ENCODE measurements at regions not wholly inside any gene's neighbourhood (a gene's known extent, or its start where the extent isn't known, plus 50 kb on each side); places are given as distances from the start of the nearest gene placed in this dataset.
A peak's percentile ranks its signal among the peaks of the same experiment; 100 is the strongest.
"Not testable (repeated sequence)": the region's sequence is repeated elsewhere in the genome, so short reads cannot be mapped to it uniquely, and the experiment has no call there.

GRCh38 chrX:98141466-98141865 lies 1257.8 kb downstream of the RPA4 start:
- no peaks in the 10 kb centered on the region for H3K9me3 ChIP-seq (ENCODE audit: control insufficient read depth, insufficient read depth, low read length)
- H3K9ac ChIP-seq (ENCODE audit: low read depth, low read length) = no peak overlapping the region
- no peaks in the 10 kb centered on the region for H3K36me3 ChIP-seq (ENCODE audit: control insufficient read depth, insufficient read depth, low read length)
- peaks cover 36% of the 10 kb centered on the region for H3K4me1 ChIP-seq (ENCODE audit: control insufficient read depth, insufficient read depth, low read length)
- no peaks in the 10 kb centered on the region for H3K27me3 ChIP-seq (ENCODE audit: control insufficient read depth, insufficient read depth, low read length)
- H3K27ac ChIP-seq (ENCODE audit: low read depth, low read length) = peak overlapping the region; percentile 74
- H3K4me3 ChIP-seq (ENCODE audit: low read depth, low read length) = 0 out of 2 replicates have a peak overlapping the region, but pooled peaks have one; percentile 1

GRCh38 chrX:98191003-98191402 lies 1307.3 kb downstream of the RPA4 start:
- H3K9ac ChIP-seq (ENCODE audit: low read depth, low read length) = no peak overlapping the region
- no peaks in the 10 kb centered on the region for H3K27me3 ChIP-seq (ENCODE audit: control insufficient read depth, insufficient read depth, low read length)
- no peak overlapping the region for H3K27ac ChIP-seq (ENCODE audit: low read depth, low read length)
- H3K4me3 ChIP-seq (ENCODE audit: low read depth, low read length) = no peak overlapping the region
- no peaks in the 10 kb centered on the region for H3K9me3 ChIP-seq (ENCODE audit: control insufficient read depth, insufficient read depth, low read length)
- peaks cover 19% of the 10 kb centered on the region; the same call in 1 of the 2 replicates for H3K4me1 ChIP-seq (ENCODE audit: control insufficient read depth, insufficient read depth, low read length)
- no peaks in the 10 kb centered on the region for H3K36me3 ChIP-seq (ENCODE audit: control insufficient read depth, insufficient read depth, low read length)

- Histone ChIP-seq H3K4me1 (ENCODE audit: control insufficient read depth, insufficient read depth, low read length) (peaks cover 20% of the 10 kb centered on the region; the same call in 1 of the 2 replicates), H3K27ac (ENCODE audit: low read depth, low read length) (no peak overlapping the region), H3K9me3 (ENCODE audit: control insufficient read depth, insufficient read depth, low read length) (no peaks in the 10 kb centered on the region), H3K9ac (ENCODE audit: low read depth, low read length) (no peak overlapping the region), H3K36me3 (ENCODE audit: control insufficient read depth, insufficient read depth, low read length) (no peaks in the 10 kb centered on the region), H3K4me3 (ENCODE audit: low read depth, low read length) (no peak overlapping the region), H3K27me3 (ENCODE audit: control insufficient read depth, insufficient read depth, low read length) (no peaks in the 10 kb centered on the region)
Measured at GRCh38 chrX:98194036-98194435, 1310.3 kb downstream of the RPA4 start.

- no peaks in the 10 kb centered on the region for H3K9me3 ChIP-seq (ENCODE audit: control insufficient read depth, insufficient read depth, low read length)
- H3K9ac ChIP-seq (ENCODE audit: low read depth, low read length) = no peak overlapping the region
- no peaks in the 10 kb centered on the region for H3K27me3 ChIP-seq (ENCODE audit: control insufficient read depth, insufficient read depth, low read length)
- H3K36me3 ChIP-seq (ENCODE audit: control insufficient read depth, insufficient read depth, low read length) = no peaks in the 10 kb centered on the region
- H3K4me1 ChIP-seq (ENCODE audit: control insufficient read depth, insufficient read depth, low read length) = peaks cover 5% of the 10 kb centered on the region
- no peak overlapping the region for H3K4me3 ChIP-seq (ENCODE audit: low read depth, low read length)
- no peak overlapping the region for H3K27ac ChIP-seq (ENCODE audit: low read depth, low read length)
Measured at GRCh38 chrX:98203800-98204199, 1320.1 kb downstream of the RPA4 start.

- Histone ChIP-seq H3K9ac (ENCODE audit: low read depth, low read length) (no peak overlapping the region), H3K27me3 (ENCODE audit: control insufficient read depth, insufficient read depth, low read length) (no peaks in the 10 kb centered on the region), H3K4me1 (ENCODE audit: control insufficient read depth, insufficient read depth, low read length) (peaks cover 5% of the 10 kb centered on the region), H3K4me3 (ENCODE audit: low read depth, low read length) (no peak overlapping the region), H3K27ac (ENCODE audit: low read depth, low read length) (no peak overlapping the region), H3K36me3 (ENCODE audit: control insufficient read depth, insufficient read depth, low read length) (no peaks in the 10 kb centered on the region), H3K9me3 (ENCODE audit: control insufficient read depth, insufficient read depth, low read length) (no peaks in the 10 kb centered on the region)
Measured at GRCh38 chrX:98207947-98208346, 1324.2 kb downstream of the RPA4 start.

- Histone ChIP-seq H3K4me1 (ENCODE audit: control insufficient read depth, insufficient read depth, low read length) (peaks cover 14% of the 10 kb centered on the region), H3K27ac (ENCODE audit: low read depth, low read length) (no peak overlapping the region), H3K36me3 (ENCODE audit: control insufficient read depth, insufficient read depth, low read length) (no peaks in the 10 kb centered on the region), H3K9me3 (ENCODE audit: control insufficient read depth, insufficient read depth, low read length) (no peaks in the 10 kb centered on the region), H3K27me3 (ENCODE audit: control insufficient read depth, insufficient read depth, low read length) (no peaks in the 10 kb centered on the region), H3K9ac (ENCODE audit: low read depth, low read length) (no peak overlapping the region), H3K4me3 (ENCODE audit: low read depth, low read length) (no peak overlapping the region)
Measured at GRCh38 chrX:98231003-98231402, 1347.3 kb downstream of the RPA4 start.

GRCh38 chrX:98240061-98240460 lies 1356.4 kb downstream of the RPA4 start:
- H3K4me3 ChIP-seq (ENCODE audit: low read depth, low read length); H3K27me3 ChIP-seq (ENCODE audit: control insufficient read depth, insufficient read depth, low read length); H3K9ac ChIP-seq (ENCODE audit: low read depth, low read length); H3K9me3 ChIP-seq (ENCODE audit: control insufficient read depth, insufficient read depth, low read length); H3K27ac ChIP-seq (ENCODE audit: low read depth, low read length); H3K36me3 ChIP-seq (ENCODE audit: control insufficient read depth, insufficient read depth, low read length); H3K4me1 ChIP-seq (ENCODE audit: control insufficient read depth, insufficient read depth, low read length): not testable (repeated sequence)

- Histone ChIP-seq H3K9me3 (ENCODE audit: control insufficient read depth, insufficient read depth, low read length) (no peaks in the 10 kb centered on the region), H3K4me3 (ENCODE audit: low read depth, low read length) (no peak overlapping the region), H3K4me1 (ENCODE audit: control insufficient read depth, insufficient read depth, low read length) (peaks cover 5% of the 10 kb centered on the region; the same call in 1 of the 2 replicates), H3K9ac (ENCODE audit: low read depth, low read length) (no peak overlapping the region), H3K36me3 (ENCODE audit: control insufficient read depth, insufficient read depth, low read length) (no peaks in the 10 kb centered on the region), H3K27me3 (ENCODE audit: control insufficient read depth, insufficient read depth, low read length) (no peaks in the 10 kb centered on the region), H3K27ac (ENCODE audit: low read depth, low read length) (no peak overlapping the region)
Measured at GRCh38 chrX:98263135-98263534, 1379.4 kb downstream of the RPA4 start.

- Histone ChIP-seq H3K9me3 (ENCODE audit: control insufficient read depth, insufficient read depth, low read length) (peaks cover 6% of the 10 kb centered on the region; the same call in 1 of the 2 replicates), H3K4me3 (ENCODE audit: low read depth, low read length) (peak overlapping the region; percentile 39; the same call in 1 of the 2 replicates), H3K27ac (ENCODE audit: low read depth, low read length) (peak overlapping the region; percentile 69), H3K9ac (ENCODE audit: low read depth, low read length) (no peak overlapping the region), H3K36me3 (ENCODE audit: control insufficient read depth, insufficient read depth, low read length) (no peaks in the 10 kb centered on the region), H3K4me1 (ENCODE audit: control insufficient read depth, insufficient read depth, low read length) (peaks cover 38% of the 10 kb centered on the region), H3K27me3 (ENCODE audit: control insufficient read depth, insufficient read depth, low read length) (no peaks in the 10 kb centered on the region)
Measured at GRCh38 chrX:98289726-98290125, 1406.0 kb downstream of the RPA4 start.

GRCh38 chrX:98294310-98294709 lies 1410.6 kb downstream of the RPA4 start:
- H3K9me3 ChIP-seq (ENCODE audit: control insufficient read depth, insufficient read depth, low read length) = peaks cover 11% of the 10 kb centered on the region; the same call in 1 of the 2 replicates

GRCh38 chrX:98296129-98296528 lies 1412.4 kb downstream of the RPA4 start:
- Histone ChIP-seq H3K27ac (ENCODE audit: low read depth, low read length) (no peak overlapping the region), H3K4me1 (ENCODE audit: control insufficient read depth, insufficient read depth, low read length) (peaks cover 29% of the 10 kb centered on the region), H3K9me3 (ENCODE audit: control insufficient read depth, insufficient read depth, low read length) (peaks cover 20% of the 10 kb centered on the region), H3K4me3 (ENCODE audit: low read depth, low read length) (no peak overlapping the region), H3K9ac (ENCODE audit: low read depth, low read length) (no peak overlapping the region), H3K36me3 (ENCODE audit: control insufficient read depth, insufficient read depth, low read length) (no peaks in the 10 kb centered on the region), H3K27me3 (ENCODE audit: control insufficient read depth, insufficient read depth, low read length) (no peaks in the 10 kb centered on the region)

More at GRCh38 chrX:98294310-98294709, 1410.6 kb downstream of the RPA4 start:
- H3K4me3 ChIP-seq (ENCODE audit: low read depth, low read length) = no peak overlapping the region
- H3K4me1 ChIP-seq (ENCODE audit: control insufficient read depth, insufficient read depth, low read length) = peaks cover 46% of the 10 kb centered on the region
- no peak overlapping the region for H3K9ac ChIP-seq (ENCODE audit: low read depth, low read length)
- H3K36me3 ChIP-seq (ENCODE audit: control insufficient read depth, insufficient read depth, low read length) = no peaks in the 10 kb centered on the region
- H3K27ac ChIP-seq (ENCODE audit: low read depth, low read length) = peak overlapping the region; percentile 63
- no peaks in the 10 kb centered on the region for H3K27me3 ChIP-seq (ENCODE audit: control insufficient read depth, insufficient read depth, low read length)

- H3K9me3 ChIP-seq (ENCODE audit: control insufficient read depth, insufficient read depth, low read length) = peaks cover 14% of the 10 kb centered on the region
- H3K4me1 ChIP-seq (ENCODE audit: control insufficient read depth, insufficient read depth, low read length) = peaks cover 10% of the 10 kb centered on the region
- no peak overlapping the region for H3K27ac ChIP-seq (ENCODE audit: low read depth, low read length)
- no peak overlapping the region for H3K4me3 ChIP-seq (ENCODE audit: low read depth, low read length)
- no peak overlapping the region for H3K9ac ChIP-seq (ENCODE audit: low read depth, low read length)
- H3K27me3 ChIP-seq (ENCODE audit: control insufficient read depth, insufficient read depth, low read length) = no peaks in the 10 kb centered on the region
- H3K36me3 ChIP-seq (ENCODE audit: control insufficient read depth, insufficient read depth, low read length) = no peaks in the 10 kb centered on the region
Measured at GRCh38 chrX:98299785-98300184, 1416.1 kb downstream of the RPA4 start.
